ENCODE measurements at regions not wholly inside any gene's neighbourhood (a gene's known extent, or its start where the extent isn't known, plus 50 kb on each side); places are given as distances from the start of the nearest gene placed in this dataset.

DNA sequence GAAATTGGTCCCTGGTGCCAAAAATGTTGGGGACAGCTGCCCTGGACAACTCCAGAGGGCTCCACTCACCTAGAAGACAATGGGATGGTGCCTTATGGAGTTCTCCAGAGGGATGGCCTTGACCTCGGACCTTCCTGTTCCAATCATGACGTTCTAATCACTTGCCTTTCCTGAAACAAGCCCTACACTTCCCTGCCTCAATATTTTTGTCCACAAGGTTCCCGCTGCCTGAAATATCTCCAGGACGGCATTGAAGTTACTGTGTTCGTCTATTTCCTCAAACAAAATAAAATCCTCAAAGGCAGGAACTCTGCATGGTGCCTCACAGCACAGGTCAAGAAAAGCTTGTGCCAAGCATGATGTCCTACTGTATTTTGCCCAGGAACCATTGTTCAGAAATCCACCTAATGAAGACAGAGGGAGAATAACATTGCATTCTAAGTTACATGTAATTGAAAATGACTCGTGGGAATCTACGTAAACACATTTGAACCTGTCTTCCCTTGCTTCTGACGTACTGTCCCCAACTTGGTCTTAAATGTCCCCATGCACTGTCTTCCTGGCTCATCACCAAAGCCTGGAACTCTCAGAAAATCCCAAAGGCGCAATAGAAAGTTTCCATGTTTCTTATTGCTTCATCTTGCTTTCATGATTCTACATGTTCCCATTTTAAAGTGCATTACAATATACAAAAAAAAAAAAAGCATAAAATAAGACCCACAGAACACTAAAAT lies 342.3 kb upstream of the NRP1 start:
- WGBS, 5 donors, result 84 to 90% (median 88%) methylated on average over 9 of the region's 9 CpGs
- Histone ChIP-seq H3K27me3 (no peaks in the 10 kb centered on the region), H3K27ac (no peak overlapping the region), H3K36me3 (no peaks in the 10 kb centered on the region), H3K9me3 (no peaks in the 10 kb centered on the region), H3K4me1 (no peaks in the 10 kb centered on the region), H3K4me3 (no peak overlapping the region)
- DNase-seq, result no peak
- intact Hi-C loops (cut with DNase I; ENCODE audit: low total_unique reads), result no loop called here
- TF ChIP-seq EP300 (IDR thresholded peaks at IDR 0.05) (no peak), POLR2A (IDR thresholded peaks at IDR 0.05) (no peak), CTCF (IDR thresholded peaks at IDR 0.05) (no peak), POLR2AphosphoS5 (IDR thresholded peaks at IDR 0.05) (no peak)

DNA sequence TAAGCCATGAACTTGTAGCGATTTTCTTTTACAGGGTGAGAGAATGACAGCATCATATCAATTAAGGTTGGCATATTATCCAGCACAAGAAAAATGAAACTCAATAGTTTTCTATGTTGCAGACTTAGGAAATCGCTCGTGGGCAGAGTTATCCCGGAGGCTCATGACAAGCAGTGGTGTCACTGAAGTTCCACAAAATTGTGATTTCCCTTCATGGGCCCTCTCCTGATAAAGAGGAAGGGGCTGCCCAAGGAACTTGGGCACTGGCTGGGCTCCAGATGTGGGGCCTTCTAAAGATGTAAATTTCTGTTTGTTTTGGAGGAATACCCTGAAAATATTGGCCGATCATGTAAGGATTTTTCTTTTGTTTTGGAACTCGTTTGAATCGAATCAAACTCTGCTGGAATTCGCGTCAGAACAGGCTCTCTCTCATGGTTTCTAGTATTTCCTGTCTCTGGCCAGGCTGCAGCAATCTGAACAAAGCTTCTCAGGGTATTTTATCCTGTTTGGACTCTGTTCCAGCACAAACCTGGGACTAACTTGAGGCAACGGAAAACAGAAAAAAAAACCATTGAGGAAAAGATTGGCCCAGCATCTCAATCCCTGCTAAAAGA lies 340.6 kb upstream of the NRP1 start:
- H3K9me3 ChIP-seq, result no peaks in the 10 kb centered on the region
- intact Hi-C loops (cut with DNase I; ENCODE audit: low total_unique reads), result no loop called here
- H3K4me1 ChIP-seq, result no peaks in the 10 kb centered on the region
- 64 to 81% (median 70%) methylated on average over 10 of the region's 10 CpGs for WGBS, 5 donors
- DNase-seq, result no peak
- no peaks in the 10 kb centered on the region for H3K36me3 ChIP-seq
- no peak overlapping the region for H3K4me3 ChIP-seq
- TF ChIP-seq EP300 (IDR thresholded peaks at IDR 0.05), result no peak
- no peak overlapping the region for H3K27ac ChIP-seq
- H3K27me3 ChIP-seq, result no peaks in the 10 kb centered on the region

GRCh38 chr10:33674491-33674890 lies 340.0 kb upstream of the NRP1 start:
- intact Hi-C loops (cut with DNase I; ENCODE audit: low total_unique reads), result no loop called here
- H3K36me3 ChIP-seq, result no peaks in the 10 kb centered on the region
- 79 to 89% (median 83%) methylated on average over 2 of the region's 2 CpGs for WGBS, 5 donors
- DNase-seq, result no peak
- H3K4me1 ChIP-seq, result no peaks in the 10 kb centered on the region
- H3K9me3 ChIP-seq, result no peaks in the 10 kb centered on the region
- no peaks in the 10 kb centered on the region for H3K27me3 ChIP-seq
- no peak overlapping the region for H3K27ac ChIP-seq
- no peak for TF ChIP-seq POLR2A (IDR thresholded peaks at IDR 0.05)
- no peak for TF ChIP-seq POLR2AphosphoS5 (IDR thresholded peaks at IDR 0.05)
- TF ChIP-seq EP300 (IDR thresholded peaks at IDR 0.05), result no peak
- no peak for TF ChIP-seq CTCF (IDR thresholded peaks at IDR 0.05)
- no peak overlapping the region for H3K4me3 ChIP-seq

- Histone ChIP-seq H3K36me3 (no peaks in the 10 kb centered on the region), H3K4me3 (no peak overlapping the region), H3K4me1 (no peaks in the 10 kb centered on the region), H3K9me3 (no peaks in the 10 kb centered on the region), H3K27me3 (no peaks in the 10 kb centered on the region), H3K27ac (no peak overlapping the region)
- TF ChIP-seq EP300 (IDR thresholded peaks at IDR 0.05) (no peak), CTCF (IDR thresholded peaks at IDR 0.05) (no peak), POLR2AphosphoS5 (IDR thresholded peaks at IDR 0.05) (no peak), POLR2A (IDR thresholded peaks at IDR 0.05) (no peak)
- no peak for DNase-seq
- 57 to 89% (median 81%) methylated on average over 3 of the region's 3 CpGs for WGBS, 5 donors
- intact Hi-C loops (cut with DNase I; ENCODE audit: low total_unique reads), result no loop called here
Measured at GRCh38 chr10:33673839-33674415, 339.5 kb upstream of the NRP1 start.

GRCh38 chr10:33669904-33670303 lies 335.4 kb upstream of the NRP1 start:
- no peaks in the 10 kb centered on the region for H3K4me1 ChIP-seq
- H3K4me3 ChIP-seq, result no peak overlapping the region
- peaks cover 0 to 3% (median 0%) of the 10 kb centered on the region in 4 donors for H3K9me3 ChIP-seq
- H3K27ac ChIP-seq, result no peak overlapping the region
- no peak for DNase-seq
- intact Hi-C loops (cut with DNase I; ENCODE audit: low total_unique reads), result no loop called here
- no peaks in the 10 kb centered on the region for H3K36me3 ChIP-seq
- 87 to 92% (median 89%) methylated on average over 5 of the region's 5 CpGs for WGBS, 5 donors
- TF ChIP-seq POLR2A (IDR thresholded peaks at IDR 0.05) (no peak), EP300 (IDR thresholded peaks at IDR 0.05) (no peak), POLR2AphosphoS5 (IDR thresholded peaks at IDR 0.05) (no peak), CTCF (IDR thresholded peaks at IDR 0.05) (no peak)
- H3K27me3 ChIP-seq, result no peaks in the 10 kb centered on the region

All from stomach (tissue), 8 donors.